ENCODE measurements at regions not wholly inside any gene's neighbourhood (a gene's known extent, or its start where the extent isn't known, plus 50 kb on each side); places are given as distances from the start of the nearest gene placed in this dataset.

DNA sequence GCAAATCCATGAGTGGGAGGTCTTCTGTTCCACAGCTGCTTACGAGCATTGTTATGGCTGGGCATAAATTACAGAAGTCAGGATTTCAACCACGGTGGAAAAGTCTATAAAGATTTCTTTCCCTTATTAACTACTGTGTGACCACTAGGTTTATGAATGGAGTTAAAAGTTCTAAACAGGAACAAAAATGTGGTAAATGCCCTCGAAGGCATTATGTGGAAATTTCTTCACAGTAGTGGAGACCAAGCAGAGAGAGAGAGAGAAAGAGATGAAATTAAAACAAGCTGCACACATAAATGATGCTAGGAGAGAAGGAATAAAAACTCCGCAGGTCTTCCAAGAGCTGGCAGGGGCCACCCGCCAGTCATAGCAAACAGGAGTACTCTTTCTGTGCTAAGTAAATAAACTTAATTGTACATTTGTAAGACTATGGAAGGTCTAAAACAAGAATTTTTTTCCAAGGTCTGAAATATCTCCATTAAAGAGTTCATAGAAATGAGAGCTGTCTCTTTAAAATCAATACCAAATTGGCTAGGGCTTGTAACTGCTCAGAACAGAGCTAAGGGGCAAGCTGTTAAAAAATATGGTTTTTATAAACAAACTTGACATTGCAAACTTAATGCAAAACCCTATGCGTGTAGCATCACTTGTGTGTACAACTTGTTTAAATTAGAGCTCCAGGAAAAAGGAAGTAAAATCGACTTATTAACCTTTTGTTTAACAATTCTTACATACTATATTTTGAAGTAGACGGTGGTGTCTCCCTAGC lies 438.2 kb downstream of the MEIS1 start:
- Mint-ChIP-seq H3K4me3 (ENCODE audit: unreplicated experiment) (no peak overlapping the region), H3K4me1 (ENCODE audit: unreplicated experiment) (peaks cover 37% of the 10 kb centered on the region), H3K36me3 (ENCODE audit: unreplicated experiment) (no peaks in the 10 kb centered on the region), H3K9me3 (ENCODE audit: unreplicated experiment) (no peaks in the 10 kb centered on the region), H3K27ac (ENCODE audit: unreplicated experiment) (no peak overlapping the region), H3K27me3 (ENCODE audit: unreplicated experiment) (peaks cover 2% of the 10 kb centered on the region)
- TF ChIP-seq CTCF (IDR thresholded peaks at IDR 0.05): no peak
- DNase-seq (ENCODE audit: extremely low spot score, unreplicated experiment): no peak

DNA sequence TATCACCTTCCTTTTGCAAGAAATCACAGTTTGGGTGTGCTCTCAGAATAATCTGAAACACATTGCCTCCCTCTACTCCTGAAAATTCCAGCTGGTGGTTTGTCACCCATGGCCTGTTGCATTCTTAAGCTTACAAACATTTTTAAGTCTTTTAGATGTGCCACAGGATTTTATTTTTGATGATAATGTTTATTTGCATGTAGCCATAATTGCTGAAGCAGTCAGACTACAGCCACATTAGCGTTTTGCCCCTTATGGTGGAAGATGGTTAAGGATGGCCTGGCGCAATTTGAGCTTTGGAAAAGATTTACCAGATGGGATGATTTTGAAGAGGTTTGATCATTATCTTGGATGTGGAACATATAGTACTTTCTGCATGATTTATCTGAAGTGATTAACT lies 439.5 kb downstream of the MEIS1 start:
- Mint-ChIP-seq H3K27me3 (ENCODE audit: unreplicated experiment) (peaks cover 4% of the 10 kb centered on the region), H3K9me3 (ENCODE audit: unreplicated experiment) (no peaks in the 10 kb centered on the region)

DNA sequence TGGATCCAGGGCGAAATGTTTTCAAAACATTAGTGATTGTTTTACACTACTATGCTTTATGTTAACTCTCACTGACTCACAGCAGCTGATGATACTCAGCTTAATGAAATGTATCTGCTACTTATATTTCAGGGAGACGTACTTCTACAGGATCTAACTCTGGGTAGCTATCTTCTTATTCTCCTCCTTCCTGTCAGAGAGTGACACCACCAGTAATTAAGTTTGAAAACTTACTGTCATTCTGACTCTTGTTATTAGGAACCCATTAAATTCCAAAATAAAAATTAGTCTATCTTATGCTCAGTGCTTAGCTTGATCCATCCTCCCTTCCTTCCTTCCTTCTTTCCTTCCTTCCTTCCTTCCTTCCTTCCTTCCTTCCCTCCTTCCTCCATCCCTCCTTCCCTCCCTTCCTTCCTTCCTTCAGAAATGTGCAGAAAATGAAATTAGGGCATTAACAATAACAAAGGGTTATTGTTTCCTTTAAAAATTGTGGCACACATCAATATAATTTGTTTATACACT lies 441.1 kb downstream of the MEIS1 start:
- peaks cover 4% of the 10 kb centered on the region for H3K27me3 Mint-ChIP-seq (ENCODE audit: unreplicated experiment)

More for the DNA sequence above, 439.5 kb downstream of the MEIS1 start:
- TF ChIP-seq CTCF (IDR thresholded peaks at IDR 0.05): no peak
- H3K27ac Mint-ChIP-seq (ENCODE audit: unreplicated experiment): no peak overlapping the region
- H3K4me3 Mint-ChIP-seq (ENCODE audit: unreplicated experiment): no peak overlapping the region
- no peaks in the 10 kb centered on the region for H3K36me3 Mint-ChIP-seq (ENCODE audit: unreplicated experiment)
- no peak for DNase-seq (ENCODE audit: extremely low spot score, unreplicated experiment)
- peaks cover 34% of the 10 kb centered on the region for H3K4me1 Mint-ChIP-seq (ENCODE audit: unreplicated experiment)

DNA sequence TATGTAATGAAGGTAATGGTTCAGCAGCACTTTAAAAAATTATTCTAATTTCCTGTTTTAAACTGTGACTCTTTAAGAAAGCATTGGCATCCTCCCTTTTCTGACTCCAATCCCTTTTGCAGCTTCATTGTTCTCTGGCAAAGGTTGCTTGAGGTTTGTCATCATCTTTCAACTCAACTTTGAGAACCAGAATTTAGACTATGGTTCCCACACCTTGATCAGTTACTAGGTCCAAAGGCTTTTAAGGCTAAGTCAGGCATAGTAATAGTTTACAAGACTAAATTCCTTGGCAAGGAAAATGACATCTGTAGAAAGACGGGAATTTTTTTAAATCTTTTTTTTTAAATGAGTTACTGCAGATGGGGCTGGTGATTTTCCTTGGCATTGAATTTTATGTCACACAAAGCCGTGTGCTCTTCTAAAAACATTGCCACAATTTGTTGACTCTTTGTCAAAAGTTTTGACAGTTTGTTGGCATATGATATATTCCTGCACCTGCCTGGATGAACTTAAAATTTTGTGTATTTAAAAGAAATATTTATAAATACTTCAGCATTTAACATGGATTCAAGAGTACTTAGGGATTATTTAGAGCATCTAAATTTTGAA lies 451.0 kb downstream of the MEIS1 start:
- Mint-ChIP-seq H3K4me1 (ENCODE audit: unreplicated experiment) (no peaks in the 10 kb centered on the region), H3K4me3 (ENCODE audit: unreplicated experiment) (no peak overlapping the region), H3K27ac (ENCODE audit: unreplicated experiment) (no peak overlapping the region), H3K9me3 (ENCODE audit: unreplicated experiment) (peaks cover 13% of the 10 kb centered on the region), H3K36me3 (ENCODE audit: unreplicated experiment) (no peaks in the 10 kb centered on the region), H3K27me3 (ENCODE audit: unreplicated experiment) (peaks cover 8% of the 10 kb centered on the region)
- DNase-seq (ENCODE audit: extremely low spot score, unreplicated experiment): no peak
- TF ChIP-seq CTCF (IDR thresholded peaks at IDR 0.05): no peak

More for the DNA sequence above, 441.1 kb downstream of the MEIS1 start:
- no peak for DNase-seq (ENCODE audit: extremely low spot score, unreplicated experiment)
- Mint-ChIP-seq H3K36me3 (ENCODE audit: unreplicated experiment) (no peaks in the 10 kb centered on the region), H3K9me3 (ENCODE audit: unreplicated experiment) (no peaks in the 10 kb centered on the region), H3K4me1 (ENCODE audit: unreplicated experiment) (peaks cover 32% of the 10 kb centered on the region), H3K4me3 (ENCODE audit: unreplicated experiment) (no peak overlapping the region), H3K27ac (ENCODE audit: unreplicated experiment) (no peak overlapping the region)
- TF ChIP-seq CTCF (IDR thresholded peaks at IDR 0.05): no peak

DNA sequence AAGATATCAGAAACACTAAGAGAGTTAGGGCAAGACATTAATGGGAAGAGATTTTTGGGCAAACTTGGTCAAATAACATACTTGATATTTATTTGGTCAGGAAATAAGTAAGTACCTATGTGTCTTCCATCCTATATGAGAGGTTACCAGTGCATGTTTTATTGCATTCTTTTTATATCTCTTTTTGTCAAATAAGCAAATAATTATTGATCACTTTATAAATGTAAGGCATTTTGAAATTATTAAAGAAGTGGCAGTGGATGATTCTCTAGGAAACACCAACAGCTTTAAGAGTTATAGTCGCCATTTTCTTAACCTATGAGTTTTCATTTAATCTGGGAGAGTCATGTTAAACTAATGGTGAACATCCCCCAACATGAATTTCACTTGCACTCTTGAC lies 453.3 kb downstream of the MEIS1 start:
- H3K27me3 Mint-ChIP-seq (ENCODE audit: unreplicated experiment): peaks cover 7% of the 10 kb centered on the region
- H3K9me3 Mint-ChIP-seq (ENCODE audit: unreplicated experiment): peaks cover 13% of the 10 kb centered on the region

More for the DNA sequence above, 453.3 kb downstream of the MEIS1 start:
- TF ChIP-seq CTCF (IDR thresholded peaks at IDR 0.05): no peak
- DNase-seq (ENCODE audit: extremely low spot score, unreplicated experiment): no peak
- H3K4me3 Mint-ChIP-seq (ENCODE audit: unreplicated experiment): no peak overlapping the region
- no peaks in the 10 kb centered on the region for H3K4me1 Mint-ChIP-seq (ENCODE audit: unreplicated experiment)
- H3K27ac Mint-ChIP-seq (ENCODE audit: unreplicated experiment): no peak overlapping the region
- H3K36me3 Mint-ChIP-seq (ENCODE audit: unreplicated experiment): no peaks in the 10 kb centered on the region
